ENCODE measurements at regions not wholly inside any gene's neighbourhood (a gene's known extent, or its start where the extent isn't known, plus 50 kb on each side); places are given as distances from the start of the nearest gene placed in this dataset.
"Not testable (repeated sequence)": the region's sequence is repeated elsewhere in the genome, so short reads cannot be mapped to it uniquely, and the experiment has no call there.

DNA sequence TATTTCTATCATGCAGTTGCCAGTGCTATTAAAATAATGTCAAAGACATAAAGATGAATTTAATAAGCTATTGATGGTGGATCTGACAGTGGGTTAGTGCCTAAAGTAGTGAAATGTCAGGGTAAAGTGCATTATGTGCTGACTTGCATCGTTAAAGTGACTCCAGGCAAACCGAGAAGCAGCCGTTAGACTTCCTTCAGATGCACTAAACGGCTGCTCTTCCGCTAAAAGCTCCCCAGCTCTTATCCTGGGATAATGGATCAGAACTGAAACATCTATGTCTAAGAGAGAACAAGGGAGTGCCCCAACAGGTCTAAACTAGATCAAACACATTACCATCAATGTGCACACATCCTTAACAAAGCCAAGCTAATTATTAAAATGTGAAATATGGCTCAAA lies 468.2 kb downstream of the NTRK2 start:
- no peak for DNase-seq

- DNase-seq, result no peak
These were observed 467.5 kb downstream of the NTRK2 start for GRCh38 chr9:85136987-85137386.

DNA sequence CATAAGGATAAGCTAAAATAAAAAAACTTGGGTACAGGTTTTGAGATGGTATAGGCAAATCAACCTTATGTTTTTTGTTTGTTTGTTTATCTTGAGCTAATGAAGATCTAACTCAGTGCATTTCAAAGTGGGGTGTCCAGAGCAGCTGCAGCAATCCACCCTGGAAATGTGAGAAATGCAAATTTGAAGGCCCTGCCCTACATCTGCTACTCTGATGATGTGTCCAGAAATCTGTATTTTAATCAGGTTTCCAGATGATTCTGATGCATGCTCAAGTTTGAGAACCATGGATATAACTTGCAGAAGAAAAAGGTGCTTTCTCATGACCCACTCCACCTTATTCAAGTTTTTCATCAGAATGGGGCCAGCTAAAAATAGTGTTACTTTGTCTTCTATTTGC lies 467.0 kb downstream of the NTRK2 start:
- DNase-seq, result no peak

GRCh38 chr9:85130764-85131163 lies 461.2 kb downstream of the NTRK2 start:
- DNase-seq, result no peak

DNA sequence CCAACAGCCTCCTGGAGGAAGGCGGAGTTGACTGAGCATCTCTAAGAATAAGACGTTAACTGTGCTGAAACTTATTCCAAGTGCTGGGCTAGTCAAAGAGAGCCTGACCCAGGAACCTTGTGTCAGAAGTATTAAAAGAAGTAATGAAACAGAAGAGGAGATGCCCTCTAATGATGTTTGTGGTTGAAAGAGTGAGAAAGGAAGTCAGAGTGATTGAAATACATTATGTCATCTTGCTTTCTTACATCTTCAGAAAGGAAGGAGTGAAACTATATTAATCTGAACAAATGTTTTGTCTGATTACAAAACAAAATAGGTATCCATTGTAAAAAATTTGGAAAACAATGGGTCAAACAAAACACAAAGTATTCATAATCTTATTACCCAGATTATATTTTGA lies 460.7 kb downstream of the NTRK2 start:
- DNase-seq, result no peak

DNA sequence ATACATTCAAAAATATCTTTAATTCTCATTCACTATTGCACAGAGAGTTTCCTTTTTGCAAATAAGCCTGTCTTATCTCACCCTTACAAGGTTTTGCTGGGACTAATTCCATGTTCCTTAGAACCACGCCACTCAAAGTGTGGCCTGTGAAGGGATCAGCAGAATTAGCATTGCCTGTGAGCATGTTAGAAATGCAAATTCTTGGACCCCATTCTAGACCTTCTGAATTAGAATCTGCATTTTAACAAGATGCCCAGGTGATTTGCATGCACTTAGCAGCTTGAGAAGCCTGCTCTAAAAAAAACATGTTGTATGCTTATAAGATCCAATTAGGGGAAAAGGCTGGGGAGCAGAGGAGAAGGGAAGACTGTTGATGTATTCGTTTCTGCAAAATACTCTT lies 460.0 kb downstream of the NTRK2 start:
- no peak for DNase-seq

DNA sequence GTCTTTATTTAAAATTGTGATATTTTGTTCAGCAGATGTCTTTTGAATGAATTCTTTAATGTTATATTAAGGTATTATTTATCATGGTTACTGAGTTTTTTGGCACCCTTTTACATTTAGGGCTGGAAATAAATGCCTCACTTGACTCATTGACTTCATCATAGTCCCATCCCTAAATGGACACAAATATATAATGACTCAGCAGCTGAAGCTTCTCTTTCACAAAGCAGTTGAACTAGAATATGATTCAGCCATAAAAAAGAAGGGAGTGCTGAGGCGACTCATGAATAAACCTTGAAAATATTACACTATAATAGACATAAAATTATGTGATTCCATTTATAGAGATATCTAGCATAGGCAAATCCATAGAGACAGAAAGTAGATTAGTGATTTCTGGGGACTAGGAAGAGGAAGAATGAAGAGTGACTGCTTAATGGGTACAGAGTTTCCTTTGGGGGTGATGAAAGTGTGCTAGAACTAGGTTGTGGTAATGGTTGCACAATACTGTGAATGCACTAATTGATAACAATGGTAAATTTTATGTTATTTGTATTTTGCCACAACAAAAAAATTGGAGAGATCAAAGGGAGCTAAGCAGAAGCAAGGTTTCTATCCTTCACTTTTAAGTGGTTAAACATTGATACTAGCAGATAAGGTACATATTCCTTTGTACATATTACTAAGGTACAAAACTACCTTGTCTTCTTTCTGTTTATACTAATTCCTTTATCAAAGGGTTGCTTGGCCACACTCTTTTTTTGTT lies 449.6 kb downstream of the NTRK2 start:
- DNase-seq, result no peak

GRCh38 chr9:85117831-85118230 lies 448.3 kb downstream of the NTRK2 start:
- no peak for DNase-seq

DNA sequence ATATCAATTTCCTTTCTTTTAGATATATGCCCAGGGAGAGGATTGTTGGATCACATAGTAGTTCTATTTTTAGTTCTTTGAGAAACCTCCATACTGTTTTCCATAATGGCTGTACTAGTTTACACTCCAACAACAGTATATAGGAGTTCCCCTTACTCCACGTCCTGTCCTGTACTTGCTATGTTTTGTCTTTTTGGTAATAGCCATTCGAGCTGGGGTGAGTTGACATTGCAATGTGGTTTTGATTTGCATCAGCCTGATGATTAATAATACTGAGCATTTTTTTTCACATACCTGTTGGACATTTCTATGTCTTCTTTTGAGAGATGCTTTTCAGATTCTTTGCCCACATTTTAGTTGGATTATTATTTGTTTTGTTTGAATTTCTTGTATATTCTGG lies 445.9 kb downstream of the NTRK2 start:
- no peak for DNase-seq

DNA sequence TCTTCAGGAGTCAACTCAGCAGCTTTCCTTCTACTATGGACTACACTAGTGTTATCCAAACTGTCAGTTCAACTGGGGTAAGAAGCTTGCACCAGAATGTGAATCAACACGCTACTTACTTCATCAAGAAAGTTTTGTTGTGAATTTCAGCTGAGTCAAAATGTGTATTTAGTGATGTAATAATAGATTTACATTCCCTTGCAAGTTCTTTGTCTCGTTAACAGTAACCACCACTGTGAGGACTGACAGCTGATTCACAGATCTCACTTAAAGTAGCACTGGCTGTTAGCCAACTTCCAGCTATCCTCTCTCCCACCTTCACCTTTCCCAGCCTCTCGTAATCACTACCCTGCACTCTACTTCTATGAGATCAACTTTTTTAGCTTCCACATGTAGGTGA lies 445.3 kb downstream of the NTRK2 start:
- no peak for DNase-seq

GRCh38 chr9:85112933-85113418 lies 443.4 kb downstream of the NTRK2 start:
- DNase-seq, result no peak

DNA sequence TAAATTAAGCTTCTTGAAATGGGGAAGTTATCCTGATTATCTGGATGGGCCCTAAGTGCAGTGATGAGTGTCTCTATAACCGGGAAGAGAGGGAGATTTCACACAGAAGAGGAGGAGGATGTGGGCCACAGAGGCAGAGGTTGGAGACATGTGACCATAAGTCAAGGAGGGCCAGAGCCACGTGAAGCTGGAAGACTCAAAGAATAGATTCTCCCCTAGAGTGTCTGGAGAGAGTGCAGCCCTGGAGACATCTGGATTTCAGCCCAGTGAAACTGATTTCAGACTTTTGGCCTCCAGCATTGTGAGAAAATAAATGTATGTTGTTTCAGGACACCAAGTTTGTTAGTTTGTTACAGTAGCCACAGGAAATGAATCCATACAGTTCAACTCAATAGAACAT lies 442.9 kb downstream of the NTRK2 start:
- no peak for DNase-seq

GRCh38 chr9:85108746-85109145 lies 439.2 kb downstream of the NTRK2 start:
- no peak for DNase-seq

GRCh38 chr9:85108229-85108628 lies 438.7 kb downstream of the NTRK2 start:
- no peak for DNase-seq

DNA sequence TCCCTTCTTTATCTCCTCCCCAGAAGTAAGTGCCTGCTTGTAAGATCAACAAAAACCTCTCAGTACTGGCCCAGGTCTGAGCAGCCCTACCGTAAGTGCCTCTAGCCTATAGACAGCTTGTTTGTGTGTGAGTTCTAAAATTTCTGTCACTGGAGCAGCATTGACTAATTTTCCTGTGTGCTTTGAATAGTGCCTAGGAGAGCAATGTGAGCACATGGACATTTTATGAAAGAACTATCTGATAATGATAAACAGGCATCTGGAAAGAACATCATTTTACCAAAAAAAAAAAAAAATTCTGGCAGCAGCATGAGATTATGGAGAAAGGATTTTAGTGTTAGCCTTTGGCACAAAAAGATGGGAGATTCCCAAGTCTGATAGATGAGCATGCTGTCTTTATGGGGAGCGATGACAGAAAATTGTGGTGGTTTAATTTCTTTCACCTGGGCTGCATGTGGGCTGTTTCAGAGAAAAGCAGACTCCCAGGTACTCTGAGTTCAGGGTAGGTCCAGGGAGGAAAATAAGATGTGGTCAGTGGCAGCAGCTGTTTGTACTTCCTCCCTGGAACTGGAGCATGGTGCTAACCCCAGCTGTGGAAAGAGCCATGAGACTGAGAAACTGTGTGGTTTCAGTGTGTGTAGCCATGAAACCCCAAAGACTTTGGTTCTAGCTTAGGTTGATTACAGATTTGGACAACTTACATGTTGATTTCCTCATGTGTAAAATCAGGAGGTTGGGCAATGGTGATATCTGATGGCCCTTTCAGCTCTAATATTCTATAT lies 419.9 kb downstream of the NTRK2 start:
- no peak for DNase-seq

DNA sequence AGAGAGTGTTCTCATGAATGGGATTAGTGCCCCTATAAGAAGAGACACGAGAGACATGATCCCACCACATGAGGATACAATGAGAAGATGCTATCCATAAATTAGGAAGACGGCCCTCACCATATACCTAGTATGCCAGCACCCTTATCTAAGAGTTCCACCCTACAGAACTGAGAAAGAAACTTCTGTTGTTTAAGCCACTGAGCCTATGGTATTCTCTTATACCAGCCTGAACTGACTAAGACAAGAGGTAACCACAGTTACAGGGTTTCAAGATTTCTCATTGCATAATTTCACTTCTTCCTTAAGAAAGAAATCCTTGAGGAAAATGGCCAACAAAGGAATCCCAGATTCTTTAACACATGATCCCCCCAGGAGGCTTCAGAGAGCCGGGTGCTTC lies 412.4 kb downstream of the NTRK2 start:
- no peak for DNase-seq

DNA sequence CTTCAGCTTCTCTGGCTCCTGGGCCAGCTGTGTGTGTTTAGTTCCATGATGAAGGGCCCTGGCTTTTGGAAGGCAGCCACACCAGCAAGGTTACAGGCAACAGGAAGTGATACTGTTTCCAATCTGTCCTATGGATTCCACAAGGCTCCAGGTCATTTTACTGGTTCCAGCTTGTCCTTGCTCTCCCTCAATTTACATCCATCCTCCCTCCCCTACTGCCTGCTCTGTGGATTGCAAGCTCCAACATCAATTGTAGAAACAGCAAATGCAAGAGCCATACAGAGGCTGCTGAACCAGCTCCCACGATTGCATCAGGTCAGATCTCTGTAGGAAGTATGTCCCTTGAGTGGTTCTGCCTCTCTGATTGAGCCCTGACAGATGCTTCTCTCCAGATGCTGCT lies 409.8 kb downstream of the NTRK2 start:
- no peak for DNase-seq

GRCh38 chr9:85077944-85078343 lies 408.4 kb downstream of the NTRK2 start:
- no peak for DNase-seq

- DNase-seq, result not testable (repeated sequence)
These were observed 407.6 kb downstream of the NTRK2 start for GRCh38 chr9:85077146-85077545.

Measured in activated naive CD4-positive, alpha-beta T cell (primary cell).